ENCODE measurements at regions not wholly inside any gene's neighbourhood (a gene's known extent, or its start where the extent isn't known, plus 50 kb on each side); places are given as distances from the start of the nearest gene placed in this dataset.

DNA sequence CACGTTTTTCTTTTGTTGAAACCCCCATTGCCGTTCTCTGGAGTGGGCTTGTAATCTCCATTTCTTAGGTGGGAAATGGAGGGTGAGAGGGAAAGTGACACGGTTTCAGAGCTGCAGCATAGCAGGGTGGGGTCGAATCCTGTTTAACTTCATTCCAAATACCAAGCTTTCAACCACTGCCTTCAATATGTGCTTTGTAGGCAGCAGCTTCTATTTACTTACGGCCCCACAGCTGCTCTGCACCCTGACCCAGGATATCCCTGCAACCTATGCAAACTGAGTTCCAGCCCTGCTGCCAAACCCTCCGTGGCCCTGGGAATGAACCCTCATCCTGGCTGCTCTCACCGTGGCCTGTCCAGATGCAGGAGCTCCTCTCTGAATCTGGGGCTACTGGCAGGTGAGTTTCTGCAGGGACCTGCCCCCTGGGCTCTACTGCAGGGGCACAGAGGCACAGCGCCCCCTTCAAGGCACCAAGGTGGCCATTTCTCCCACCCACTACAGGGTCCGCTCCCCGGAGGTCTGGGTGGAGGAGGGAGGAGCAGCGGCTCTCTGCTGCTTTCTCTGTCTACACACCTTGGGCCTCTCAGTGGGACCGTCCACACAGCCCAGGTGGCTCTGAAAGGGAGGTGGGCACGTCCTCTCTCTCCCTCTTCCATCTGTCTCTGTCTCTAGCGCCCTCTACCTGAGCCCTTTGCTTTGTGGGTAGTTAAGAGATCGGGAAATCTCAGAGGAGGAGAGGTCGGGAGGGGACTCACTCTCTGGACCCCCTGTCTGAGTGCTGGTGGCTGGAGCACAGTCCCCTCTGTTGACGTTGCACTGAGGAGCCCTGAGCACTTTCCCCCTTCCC lies 279.1 kb downstream of the BRD1 start:
- no peak for DNase-seq (ENCODE audit: low read depth)

- DNase-seq (ENCODE audit: low read depth), result no peak
These were observed 279.9 kb downstream of the BRD1 start for GRCh38 chr22:49547751-49548239.

DNA sequence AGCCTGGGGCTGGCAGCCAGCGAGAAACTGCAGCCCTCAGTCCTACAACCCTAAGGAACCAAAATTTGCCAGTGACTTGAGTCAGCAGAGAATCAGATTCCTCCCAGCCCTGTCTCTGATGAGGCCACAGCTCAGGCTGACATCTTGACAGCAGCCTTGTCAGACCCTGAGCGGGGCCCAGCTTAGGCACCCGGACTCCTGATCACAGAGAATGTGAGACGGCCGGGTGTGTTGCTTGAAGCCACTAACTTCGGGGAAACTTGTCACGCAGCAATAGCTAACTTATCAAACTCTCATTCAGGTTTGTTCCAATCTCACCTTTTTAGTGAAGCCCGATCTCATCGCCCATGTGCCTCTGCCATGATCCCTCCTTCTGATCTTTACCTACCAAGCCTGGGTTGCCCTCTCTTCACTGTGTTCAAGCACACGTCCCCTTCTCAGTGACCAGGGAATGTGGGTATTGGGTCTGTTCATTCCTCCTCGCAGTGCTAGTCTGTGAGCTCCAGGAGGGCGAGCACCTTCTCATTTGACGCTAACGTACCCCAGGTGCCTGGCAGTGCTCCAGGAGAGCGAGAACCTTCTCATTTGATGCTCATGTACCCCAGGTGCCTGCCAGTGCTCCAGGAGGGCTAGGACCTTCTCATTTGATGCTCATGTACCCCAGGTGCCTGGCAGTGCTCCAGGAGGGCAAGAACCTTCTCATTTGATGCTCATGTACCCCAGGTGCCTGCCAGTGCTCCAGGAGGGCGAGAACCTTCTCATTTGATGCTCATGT lies 280.7 kb downstream of the BRD1 start:
- no peak for DNase-seq (ENCODE audit: low read depth)

GRCh38 chr22:49545606-49546005 lies 282.1 kb downstream of the BRD1 start:
- no peak for DNase-seq (ENCODE audit: low read depth)

DNA sequence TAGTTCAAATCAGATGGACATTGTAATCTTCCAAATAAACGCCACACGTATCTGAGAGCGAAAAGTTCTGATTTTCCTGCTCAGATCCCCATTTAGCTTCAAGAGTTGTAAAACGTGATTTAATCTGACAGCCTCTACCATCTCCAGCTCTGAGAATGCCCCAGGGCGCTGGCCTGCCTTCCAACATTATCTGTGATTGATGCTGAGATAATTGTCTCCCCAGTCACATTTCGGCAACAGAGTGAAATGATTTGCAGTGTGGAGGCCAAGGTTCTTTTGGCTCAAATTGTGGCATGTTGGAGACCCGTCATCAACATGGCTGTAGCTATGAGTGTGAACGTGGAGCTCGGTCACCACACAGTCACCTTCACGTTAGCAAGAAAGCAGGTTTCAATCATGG lies 283.4 kb downstream of the BRD1 start:
- no peak for DNase-seq (ENCODE audit: low read depth)

GRCh38 chr22:49543876-49544275 lies 283.8 kb downstream of the BRD1 start:
- no peak for DNase-seq (ENCODE audit: low read depth)

GRCh38 chr22:49541693-49542230 lies 285.9 kb downstream of the BRD1 start:
- DNase-seq (ENCODE audit: low read depth), result no peak

GRCh38 chr22:49540913-49541692 lies 286.6 kb downstream of the BRD1 start:
- no peak for DNase-seq (ENCODE audit: low read depth)

DNA sequence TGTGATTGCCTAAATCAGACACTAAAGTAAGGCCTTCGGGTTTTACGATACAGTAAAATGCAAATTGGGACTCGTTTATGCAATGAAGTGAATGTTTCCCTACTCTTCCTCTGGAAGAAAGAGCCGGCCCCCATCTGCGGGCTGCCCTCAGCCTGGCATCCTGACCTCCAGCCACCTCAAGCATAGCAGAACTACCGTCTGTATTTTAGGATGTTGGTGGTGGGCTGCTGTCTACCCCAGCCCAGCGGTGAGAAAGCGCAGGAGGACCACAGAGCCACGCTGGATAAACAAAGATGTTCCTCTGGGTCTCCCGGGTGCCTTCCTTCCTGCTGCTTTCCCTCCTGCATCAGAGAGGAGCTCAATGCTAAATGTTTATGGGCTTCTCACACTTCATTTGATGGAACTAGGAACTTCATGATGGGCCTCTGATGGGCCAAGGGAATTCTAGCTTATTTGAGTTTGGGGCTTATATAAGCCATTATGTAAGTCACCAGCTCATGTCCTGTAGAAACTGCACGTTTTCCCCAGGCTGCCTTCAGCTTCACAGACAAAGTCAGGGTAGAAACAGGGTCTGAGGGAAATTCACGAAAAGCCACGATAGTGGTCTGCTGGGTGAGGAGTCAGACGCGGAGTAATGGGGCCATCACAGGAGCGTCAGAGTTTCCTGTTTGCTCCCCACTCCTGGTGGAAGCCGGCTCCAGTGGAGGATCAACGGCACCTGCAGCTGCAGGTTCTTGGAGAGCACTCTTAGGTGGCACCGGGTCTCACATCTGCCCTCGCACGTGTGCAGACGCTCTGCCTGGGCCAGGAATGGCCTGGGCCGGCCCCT lies 287.4 kb downstream of the BRD1 start:
- no peak for DNase-seq (ENCODE audit: low read depth)

DNA sequence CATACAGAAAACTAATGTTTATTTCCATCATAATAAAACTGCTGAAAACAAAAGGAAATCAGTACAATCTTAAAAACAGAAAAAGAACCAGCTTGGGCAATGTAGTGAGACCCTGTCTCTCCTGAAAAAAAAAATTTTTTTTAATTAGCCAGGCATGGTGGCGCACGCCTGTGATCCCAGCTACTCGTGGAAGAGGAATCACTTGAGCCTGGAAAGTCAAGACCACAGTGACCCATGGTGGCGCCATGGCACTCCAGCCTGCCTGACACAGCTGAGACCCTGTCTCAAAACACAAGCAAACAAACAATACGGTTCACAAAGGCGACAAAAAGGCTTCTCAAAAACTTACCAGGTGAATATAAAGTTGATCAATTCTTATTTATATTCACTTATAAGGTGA lies 289.7 kb downstream of the BRD1 start:
- no peak for DNase-seq (ENCODE audit: low read depth)

- no peak for DNase-seq (ENCODE audit: low read depth)
These were observed 291.0 kb downstream of the BRD1 start for GRCh38 chr22:49536571-49537131.

DNA sequence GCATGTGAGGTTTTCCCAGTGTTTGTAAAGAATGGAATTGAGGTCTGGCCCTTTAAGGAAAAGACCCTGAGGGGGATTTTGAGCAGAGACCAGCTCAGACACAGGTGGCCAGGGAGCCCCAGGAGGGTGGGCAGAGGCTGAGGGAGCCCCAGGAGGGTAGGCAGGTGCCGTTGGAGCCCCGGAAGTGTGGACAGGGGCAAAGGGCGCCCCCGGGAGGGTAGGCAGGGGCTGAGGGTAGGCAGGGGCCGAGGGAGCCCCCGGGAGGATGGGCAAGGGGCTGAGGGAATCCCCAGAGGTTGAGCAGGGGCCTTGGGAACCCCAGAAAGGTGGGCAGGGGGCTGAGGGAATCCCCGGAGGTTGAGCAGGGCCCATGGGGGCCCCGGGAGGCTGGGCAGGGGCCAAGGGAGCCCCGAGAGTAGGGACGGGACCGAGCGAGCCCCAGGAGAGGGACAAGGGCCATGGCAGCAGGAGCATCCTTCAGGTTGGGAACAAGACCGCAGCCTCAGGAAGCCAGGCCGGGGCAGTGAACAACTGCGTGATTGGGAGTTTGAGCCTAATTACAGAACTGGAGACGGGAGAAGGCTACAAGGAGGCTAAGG lies 292.0 kb downstream of the BRD1 start:
- no peak for DNase-seq (ENCODE audit: low read depth)

GRCh38 chr22:49535126-49535525 lies 292.5 kb downstream of the BRD1 start:
- no peak for DNase-seq (ENCODE audit: low read depth)

DNA sequence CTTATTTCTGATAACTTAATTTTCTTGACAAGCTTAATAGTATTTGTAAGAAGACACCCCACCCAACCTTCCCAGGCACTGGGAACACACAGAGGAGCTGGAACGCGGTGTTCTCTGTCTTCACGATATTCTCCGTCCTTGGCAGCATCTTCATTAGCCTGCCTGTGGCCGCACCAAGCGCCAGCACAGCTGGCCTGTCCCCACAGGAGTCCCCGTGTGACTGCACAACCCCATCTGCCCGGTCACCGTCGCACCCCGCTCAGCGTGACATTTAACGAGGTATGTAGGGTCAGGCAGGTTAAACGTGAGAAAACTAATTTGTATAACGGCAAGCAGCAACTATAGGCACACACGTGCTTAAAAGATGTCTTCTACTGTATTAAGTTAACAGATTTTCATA lies 293.3 kb downstream of the BRD1 start:
- DNase-seq (ENCODE audit: low read depth), result no peak

GRCh38 chr22:49533886-49534285 lies 293.8 kb downstream of the BRD1 start:
- no peak for DNase-seq (ENCODE audit: low read depth)

DNA sequence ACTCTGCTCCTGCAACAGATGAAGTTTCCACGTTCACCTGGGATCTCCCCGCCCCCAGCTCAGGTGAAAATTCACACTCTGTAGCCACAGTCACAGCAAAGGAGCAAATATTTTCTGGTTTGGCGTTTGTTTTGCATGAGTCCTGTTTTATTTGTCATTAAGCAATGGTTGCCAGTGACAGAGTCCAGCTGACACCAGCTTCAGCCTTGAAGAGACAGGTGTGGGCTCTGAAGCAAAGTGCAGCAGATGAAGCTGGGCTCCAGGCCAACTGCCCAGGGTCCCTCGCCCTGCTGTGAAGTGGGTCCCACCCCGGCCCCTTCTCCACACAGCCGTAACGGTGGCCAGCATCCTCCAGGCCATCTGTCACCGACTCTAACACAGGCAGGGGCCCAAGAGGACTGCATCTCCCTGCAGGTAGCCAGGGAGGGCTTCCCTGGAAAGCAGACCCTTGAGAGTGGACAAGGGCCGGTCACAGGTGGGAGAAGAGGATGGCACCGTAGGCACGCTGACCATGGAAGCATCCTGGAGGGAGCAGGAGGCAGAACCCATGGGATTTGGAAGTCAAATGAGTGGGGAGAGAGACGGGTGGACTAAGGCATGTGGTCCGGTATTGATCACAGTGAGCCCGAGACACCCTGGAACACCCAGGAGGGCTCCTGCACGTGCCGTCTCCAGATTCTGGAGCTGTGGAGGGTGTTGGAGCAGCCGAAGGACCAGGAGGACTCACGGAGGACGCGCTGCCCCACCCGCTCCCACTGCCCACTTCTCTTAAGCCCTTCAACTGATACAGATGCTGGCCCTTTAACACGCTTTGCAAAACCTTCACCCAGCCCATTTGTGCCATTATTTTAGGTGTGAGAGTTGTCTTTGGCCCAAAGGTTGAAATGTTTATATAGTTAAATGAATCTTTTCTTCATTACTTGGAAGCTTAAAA lies 294.5 kb downstream of the BRD1 start:
- DNase-seq (ENCODE audit: low read depth), result no peak

- no peak for DNase-seq (ENCODE audit: low read depth)
These were observed 296.3 kb downstream of the BRD1 start for GRCh38 chr22:49531368-49531791.

DNA sequence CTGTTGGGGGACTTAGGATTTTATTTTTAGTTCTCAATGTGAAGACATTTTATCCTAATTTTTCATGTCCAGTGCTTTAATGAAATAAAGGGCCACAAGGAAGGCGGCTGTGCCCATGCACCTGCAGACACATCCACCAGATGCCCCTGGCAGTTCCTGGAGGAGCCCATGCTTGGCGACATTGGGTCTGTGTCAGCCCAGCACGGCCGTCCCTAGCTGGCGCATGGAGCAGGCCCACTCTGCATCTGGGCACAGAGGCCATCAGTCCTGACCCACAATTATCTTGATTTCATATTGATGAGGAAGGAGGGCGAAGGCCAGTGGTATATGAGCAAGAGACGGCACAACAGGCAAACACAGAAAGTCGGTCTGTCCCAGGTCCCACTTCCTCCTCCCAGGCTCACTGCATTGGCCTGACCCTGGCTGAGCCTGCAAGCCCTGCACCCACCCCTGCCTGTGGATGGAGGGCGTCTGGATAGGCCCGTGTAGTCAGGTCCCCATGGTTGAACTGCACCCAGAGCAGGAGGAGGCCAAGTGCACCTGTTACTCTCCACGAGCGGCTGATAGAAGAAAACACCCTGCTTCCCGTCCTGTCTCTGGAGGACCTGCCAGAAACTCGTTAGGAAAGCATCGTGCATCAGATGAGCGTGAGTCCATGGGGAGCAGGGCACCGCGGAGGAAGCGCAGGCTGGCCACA lies 296.9 kb downstream of the BRD1 start:
- no peak for DNase-seq (ENCODE audit: low read depth)

DNA sequence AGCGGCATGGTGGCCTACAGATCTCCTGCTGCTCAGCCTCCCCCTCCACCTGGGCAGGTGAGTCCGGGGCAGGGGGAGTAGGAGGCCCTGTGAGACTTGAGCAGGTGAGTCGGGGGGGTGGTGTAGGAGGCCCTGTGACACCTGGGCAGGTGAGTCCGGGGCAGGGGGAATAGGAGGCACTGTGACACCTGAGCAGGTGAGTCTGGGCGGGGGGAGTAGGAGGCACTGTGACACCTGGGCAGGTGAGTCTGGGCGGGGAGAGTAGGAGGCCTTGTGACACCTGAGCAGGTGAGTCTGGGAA lies 299.3 kb downstream of the BRD1 start:
- DNase-seq (ENCODE audit: low read depth), result no peak
